Fibroblast of lung (primary cell): ENCODE measurements at regions not wholly inside any gene's neighbourhood (a gene's known extent, or its start where the extent isn't known, plus 50 kb on each side); places are given as distances from the start of the nearest gene placed in this dataset.

Experiments
- CTCF ChIP-seq, 2 donors: IDR thresholded peaks in 1 of 2; conservative IDR thresholded peaks in 1 of 2; 1 replicate in 1 of 2; 2 replicates in 1 of 2; pipeline ENCODE4 v1.5.1; 2011 to 2012; ENCODE audit warnings: low read length in 2 of 2, control low read depth in 1 of 2, inconsistent platforms in 1 of 2, low read depth in 1 of 2, mild to moderate bottlenecking in 1 of 2
- EZH2 ChIP-seq: IDR thresholded peaks from 2 replicates; pipeline ENCODE4 v1.5.1; 2012; ENCODE audit warnings: low read length, control low read depth, mild to moderate bottlenecking; ENCODE audit errors: missing control alignments

- TF ChIP-seq CTCF (conservative IDR thresholded peaks at IDR 0.05 in 1 of 2, IDR thresholded peaks at IDR 0.05 in 1 of 2; ENCODE audit: low read depth in 1 of 2, low read length in 2 of 2): no peak
- TF ChIP-seq EZH2: no peak
Measured at GRCh38 chr10:31707093-31708039, 221.3 kb downstream of the ARHGAP12 start.
